ENCODE measurements at regions not wholly inside any gene's neighbourhood (a gene's known extent, or its start where the extent isn't known, plus 50 kb on each side); places are given as distances from the start of the nearest gene placed in this dataset.

DNA sequence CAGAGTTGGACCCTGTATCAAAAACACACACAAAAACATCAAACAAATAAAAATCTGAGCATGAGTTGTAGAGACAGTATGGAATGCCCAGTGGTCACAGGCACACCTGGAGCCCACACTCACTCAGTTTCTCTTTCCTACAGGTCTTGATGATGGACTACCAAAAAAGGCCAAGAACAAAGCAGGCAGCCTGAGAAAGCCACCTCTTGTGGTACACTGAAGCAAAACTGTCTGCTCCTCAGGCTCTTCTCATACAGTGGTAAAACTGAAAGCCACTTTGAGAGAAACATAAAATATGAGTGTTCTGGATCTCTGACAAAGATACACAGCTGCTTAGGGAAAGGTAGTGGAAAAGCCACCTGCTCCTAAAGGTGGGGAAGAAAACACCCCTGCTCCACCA is 1206.9 kb downstream of the FSTL5 start:
- TF ChIP-seq, protein P1, sequence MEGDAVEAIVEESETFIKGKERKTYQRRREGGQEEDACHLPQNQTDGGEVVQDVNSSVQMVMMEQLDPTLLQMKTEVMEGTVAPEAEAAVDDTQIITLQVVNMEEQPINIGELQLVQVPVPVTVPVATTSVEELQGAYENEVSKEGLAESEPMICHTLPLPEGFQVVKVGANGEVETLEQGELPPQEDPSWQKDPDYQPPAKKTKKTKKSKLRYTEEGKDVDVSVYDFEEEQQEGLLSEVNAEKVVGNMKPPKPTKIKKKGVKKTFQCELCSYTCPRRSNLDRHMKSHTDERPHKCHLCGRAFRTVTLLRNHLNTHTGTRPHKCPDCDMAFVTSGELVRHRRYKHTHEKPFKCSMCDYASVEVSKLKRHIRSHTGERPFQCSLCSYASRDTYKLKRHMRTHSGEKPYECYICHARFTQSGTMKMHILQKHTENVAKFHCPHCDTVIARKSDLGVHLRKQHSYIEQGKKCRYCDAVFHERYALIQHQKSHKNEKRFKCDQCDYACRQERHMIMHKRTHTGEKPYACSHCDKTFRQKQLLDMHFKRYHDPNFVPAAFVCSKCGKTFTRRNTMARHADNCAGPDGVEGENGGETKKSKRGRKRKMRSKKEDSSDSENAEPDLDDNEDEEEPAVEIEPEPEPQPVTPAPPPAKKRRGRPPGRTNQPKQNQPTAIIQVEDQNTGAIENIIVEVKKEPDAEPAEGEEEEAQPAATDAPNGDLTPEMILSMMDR (IDR thresholded peaks at IDR 0.05): no peak

DNA sequence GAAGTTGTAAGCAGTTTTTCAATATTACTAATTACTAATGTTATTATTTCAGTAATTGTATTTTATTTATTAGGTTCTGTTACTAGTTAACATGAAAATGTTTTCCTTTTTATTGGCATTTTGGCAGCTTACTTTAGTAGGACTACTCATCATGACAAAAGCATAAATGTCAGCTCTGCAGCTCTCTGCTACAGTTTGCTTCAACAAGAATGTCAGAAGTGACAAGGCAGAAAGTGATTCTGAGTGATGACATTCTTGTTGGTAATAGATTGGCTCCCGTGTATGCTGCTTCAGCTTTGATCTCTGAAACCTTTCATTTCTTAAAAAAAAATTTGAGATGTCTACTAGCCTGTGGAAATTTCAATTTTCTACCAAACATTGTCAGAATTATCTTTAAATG is 1193.9 kb downstream of the FSTL5 start:
- TF ChIP-seq, protein P1 (IDR thresholded peaks at IDR 0.05): no peak

DNA sequence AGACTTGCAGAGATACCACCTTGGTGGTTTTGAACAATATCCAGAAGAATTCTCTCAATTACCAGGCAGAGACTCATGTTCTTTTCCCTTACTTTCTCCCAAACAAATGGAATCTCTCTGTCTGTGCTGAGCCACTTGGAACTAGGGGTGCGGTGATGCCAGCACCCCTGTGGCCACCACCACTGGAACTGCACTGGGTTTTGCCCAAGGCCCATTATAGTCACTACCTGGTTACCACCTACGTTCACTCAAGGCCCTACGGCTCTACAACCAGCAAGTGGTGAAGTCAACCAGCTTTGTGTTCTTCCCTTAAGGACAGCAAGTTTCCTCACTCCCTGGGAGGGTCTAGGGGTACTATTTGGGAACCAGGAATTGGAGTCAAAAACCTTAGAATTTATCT is 1183.7 kb downstream of the FSTL5 start:
- TF ChIP-seq, protein P1 (IDR thresholded peaks at IDR 0.05): no peak

DNA sequence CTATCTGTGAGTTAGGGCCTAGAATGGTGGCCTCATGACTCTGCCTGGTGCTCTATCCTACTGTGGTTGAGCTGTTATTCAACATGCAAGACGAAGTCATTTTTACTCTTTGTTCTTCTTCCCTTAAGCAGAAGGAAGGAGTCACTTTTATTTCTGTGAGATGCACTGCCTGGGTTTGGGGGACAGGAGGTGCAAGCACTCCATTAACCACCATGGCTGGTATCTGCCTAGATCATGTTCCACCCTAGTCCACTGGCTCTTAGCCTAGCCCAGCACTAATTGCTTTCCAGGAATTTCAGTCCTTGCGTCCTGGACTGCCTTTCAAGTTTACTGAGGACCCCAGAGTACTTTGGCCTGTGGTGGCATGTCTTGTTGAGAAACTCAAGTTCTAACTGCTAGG is 1182.7 kb downstream of the FSTL5 start:
- TF ChIP-seq, protein P1 (IDR thresholded peaks at IDR 0.05): no peak

DNA sequence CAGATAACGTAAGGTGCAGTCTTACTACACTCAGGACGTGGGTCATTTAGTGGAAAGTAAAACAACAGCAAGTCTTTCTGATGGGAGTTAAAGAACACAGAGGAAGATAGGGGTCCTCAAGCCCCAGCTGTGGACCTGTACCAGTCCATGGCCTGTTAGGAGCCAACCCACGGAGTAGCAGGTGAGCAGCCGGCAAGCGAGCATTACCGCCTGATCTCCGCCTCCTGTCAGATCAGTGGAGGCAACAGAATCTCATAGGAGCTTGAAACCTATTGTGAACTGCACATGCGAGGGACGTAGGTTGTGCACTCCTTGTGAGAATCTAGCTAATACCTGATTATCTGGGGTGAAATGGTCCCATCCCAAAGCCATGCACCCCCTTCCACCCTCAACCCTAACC is 1180.8 kb downstream of the FSTL5 start:
- TF ChIP-seq, protein P1 (IDR thresholded peaks at IDR 0.05): no peak

DNA sequence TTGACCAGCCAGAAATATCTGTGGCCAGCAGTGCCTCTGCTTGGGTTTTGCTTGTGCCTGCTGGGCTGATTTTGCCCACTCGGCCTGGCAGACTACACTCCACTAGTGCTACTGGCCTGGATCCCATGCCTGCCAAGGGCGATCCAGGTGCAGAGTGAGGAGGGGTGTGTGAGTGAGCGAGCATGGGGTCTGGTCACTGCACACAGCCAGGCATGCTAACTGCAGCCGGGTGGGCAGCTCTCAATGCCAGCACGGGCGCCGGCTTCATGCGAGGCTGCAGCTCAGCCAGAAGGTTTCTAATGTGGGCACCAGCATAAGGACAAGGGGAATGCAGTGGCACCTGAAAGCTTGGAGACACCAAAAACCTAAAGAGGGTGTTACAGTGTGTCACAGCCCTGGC is 1161.4 kb downstream of the FSTL5 start:
- TF ChIP-seq, protein P1 (IDR thresholded peaks at IDR 0.05): no peak

DNA sequence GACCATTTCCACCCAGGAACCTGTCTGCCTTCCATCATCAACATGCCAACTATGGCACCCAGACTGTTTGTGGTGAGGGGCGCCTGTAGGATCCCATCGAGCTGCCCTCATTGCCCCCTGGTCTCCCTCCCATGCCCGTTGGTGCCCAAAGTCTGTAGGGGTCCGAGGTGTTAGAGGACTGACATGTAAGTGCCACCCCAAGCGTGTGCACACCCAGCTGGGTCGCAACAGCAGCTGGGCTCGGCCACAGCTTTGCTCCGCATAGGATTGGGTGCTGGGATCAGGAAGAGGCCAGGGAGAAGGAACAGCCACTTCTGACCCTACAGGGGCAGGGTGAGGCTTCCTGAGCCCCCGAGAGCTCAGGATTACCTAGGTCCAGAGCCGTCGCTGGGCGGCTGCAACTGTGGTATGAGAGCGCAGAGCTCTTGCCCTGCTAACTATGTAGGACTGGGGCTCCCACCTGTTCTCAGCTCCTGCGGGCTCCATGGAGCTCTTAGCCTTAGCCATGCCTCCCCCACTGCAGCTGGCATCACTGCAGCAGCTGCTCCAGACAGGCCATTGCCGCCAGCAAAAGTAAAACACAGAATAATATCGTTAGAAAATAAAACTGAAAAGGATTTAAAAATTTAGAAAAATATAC is 1160.3 kb downstream of the FSTL5 start:
- TF ChIP-seq, protein P1 (IDR thresholded peaks at IDR 0.05): no peak

DNA sequence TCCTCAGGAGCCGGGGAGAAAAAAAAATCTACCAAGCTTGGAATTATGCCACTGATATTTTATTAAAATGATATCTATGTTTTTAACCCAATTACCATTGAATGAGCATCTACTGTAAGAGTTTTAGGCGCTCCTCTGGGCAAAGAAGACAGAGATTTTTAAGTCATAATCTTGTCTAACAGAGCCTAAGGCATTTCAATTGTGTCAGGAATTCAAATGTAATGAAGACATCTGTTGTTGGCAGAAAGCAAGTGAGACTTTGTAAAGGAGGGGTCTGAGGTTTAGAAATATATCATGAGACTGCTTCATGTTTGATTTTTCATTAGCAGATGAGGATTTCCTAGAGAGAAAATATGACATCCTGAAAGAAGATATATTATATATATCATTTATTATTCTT is 1158.1 kb downstream of the FSTL5 start:
- TF ChIP-seq, protein P1 (IDR thresholded peaks at IDR 0.05): no peak
